COLO668 (cell line): ENCODE measurements at regions not wholly inside any gene's neighbourhood (a gene's known extent, or its start where the extent isn't known, plus 50 kb on each side); places are given as distances from the start of the nearest gene placed in this dataset.

Experiments used
- DNase-seq: peaks from one replicate; lab custom pipeline; 2025; ENCODE audit not compliant: unreplicated experiment; lab: John Stamatoyannopoulos, UW

DNA sequence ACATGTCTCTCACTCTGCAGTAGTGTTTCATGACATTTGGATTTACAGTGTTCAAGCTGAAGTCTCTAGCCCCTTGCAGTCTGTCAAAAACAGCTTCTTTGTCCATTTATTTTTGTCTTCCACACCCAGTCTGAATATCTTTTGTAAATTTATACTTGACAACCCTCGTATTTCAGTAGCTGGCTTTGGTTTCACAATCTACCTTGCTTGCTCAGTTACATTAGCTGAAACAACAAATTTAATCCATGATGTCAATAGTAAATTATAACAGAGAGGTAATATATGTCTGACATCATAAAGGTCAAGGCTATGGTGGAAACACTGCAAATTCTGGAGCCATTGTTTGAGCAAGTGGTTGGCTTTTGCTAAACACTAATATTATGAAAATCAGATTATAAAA is 328.7 kb downstream of the MTX2 start:
- DNase-seq = no peak

DNA sequence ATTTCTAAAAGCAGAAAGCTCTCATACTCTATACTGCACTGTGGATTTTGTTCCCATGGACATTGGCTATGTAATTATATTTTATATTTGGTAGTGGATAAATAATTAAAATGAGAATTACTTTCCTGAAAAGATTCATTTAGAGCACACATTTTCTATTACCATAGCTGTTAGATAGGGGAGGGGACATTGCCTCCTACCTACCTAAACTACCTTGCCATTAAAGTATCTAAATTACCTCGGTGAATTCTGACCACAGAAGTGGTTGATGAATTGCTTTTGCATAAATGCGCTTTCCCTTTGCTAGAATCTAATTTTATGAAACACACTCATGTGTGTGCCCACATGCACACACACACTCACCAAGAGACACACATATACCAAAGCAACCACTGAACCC is 329.1 kb downstream of the MTX2 start:
- no peak for DNase-seq

DNA sequence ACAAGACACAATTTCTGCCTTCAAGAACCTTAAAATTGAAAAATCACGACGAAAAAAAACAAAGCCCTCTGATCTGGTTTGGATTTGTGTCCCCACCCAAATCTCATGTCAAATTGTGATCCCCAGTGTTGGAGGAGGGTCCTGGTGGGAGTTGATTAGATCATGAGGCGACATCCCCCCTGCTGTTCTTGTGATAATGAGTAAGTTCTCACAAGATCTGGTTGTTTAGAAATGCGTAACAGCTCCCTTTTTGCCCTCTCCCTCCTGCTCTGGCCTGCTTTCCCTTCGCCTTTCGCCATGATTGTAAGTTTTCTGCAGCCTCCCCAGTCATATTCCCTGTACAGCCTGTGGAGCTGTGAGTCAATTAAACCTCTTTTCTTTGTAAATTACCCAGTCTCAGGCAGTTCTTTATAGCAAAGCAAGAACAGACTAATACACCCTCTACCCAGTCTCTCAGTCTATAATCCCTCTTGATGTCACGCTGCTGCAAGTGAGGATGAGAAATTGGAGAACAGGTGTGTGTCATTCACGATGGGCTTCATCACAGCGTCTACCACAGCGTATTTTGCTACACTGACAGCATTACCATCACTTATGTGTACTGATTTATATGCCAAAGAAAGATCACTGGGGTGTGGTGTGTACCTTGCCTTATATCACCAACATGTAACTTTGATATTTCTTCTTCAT is 330.7 kb downstream of the MTX2 start:
- no peak for DNase-seq

DNA sequence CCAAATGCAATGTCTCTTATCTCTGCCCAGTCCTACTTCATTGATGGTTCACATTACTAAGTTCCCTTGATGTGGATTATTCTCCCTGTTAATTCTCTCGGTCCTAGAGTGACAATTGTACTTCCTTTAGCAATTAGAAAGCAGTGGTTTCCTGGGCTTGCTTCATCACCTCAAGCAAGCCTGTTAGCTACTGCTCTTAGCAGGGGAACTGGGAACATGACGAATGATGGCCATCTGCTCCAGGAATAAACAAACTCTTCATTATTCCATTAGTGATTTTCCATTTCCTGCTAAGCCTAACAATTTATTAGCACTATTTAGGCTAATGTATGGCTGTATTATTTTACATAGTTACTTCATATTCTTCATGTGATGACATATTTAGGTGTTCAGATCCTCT is 331.8 kb downstream of the MTX2 start:
- no peak for DNase-seq

DNA sequence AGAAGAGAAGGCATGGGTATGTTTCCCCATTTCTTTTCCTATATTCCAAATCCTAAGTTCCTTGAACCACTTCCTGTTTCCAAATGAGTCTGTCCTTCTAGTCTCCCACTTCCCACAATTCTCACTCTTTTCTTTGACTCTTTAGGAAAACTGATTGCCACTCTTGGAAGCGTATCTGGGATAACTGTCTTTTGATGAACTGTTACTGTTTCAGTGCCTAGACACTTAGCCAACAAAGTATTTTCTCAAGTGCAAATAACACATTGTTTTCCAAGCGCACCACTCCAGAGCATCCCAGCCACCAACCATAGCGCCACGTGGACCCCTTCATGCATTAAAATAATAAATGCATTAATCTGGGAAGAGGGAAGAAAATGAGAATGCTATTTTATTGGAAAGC is 342.8 kb downstream of the MTX2 start:
- DNase-seq = no peak

DNA sequence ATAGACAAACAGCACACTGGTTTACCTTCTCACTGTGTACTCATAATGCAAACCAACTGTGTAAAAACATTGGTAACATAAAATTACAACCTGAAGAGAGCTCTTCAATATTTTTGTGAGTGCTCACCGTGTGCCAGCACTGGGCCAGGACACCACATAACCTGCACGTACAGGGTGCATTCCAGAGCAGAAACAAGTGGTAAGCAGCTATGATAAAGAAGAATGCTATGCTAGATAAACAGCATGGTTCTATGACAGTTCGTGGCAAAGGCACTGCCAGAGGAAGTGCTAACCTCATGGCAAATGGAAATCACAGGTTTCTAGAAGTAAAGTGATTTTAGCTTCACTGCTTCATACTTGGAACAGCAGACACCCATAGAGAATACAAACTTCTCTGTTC is 343.5 kb downstream of the MTX2 start:
- no peak for DNase-seq

DNA sequence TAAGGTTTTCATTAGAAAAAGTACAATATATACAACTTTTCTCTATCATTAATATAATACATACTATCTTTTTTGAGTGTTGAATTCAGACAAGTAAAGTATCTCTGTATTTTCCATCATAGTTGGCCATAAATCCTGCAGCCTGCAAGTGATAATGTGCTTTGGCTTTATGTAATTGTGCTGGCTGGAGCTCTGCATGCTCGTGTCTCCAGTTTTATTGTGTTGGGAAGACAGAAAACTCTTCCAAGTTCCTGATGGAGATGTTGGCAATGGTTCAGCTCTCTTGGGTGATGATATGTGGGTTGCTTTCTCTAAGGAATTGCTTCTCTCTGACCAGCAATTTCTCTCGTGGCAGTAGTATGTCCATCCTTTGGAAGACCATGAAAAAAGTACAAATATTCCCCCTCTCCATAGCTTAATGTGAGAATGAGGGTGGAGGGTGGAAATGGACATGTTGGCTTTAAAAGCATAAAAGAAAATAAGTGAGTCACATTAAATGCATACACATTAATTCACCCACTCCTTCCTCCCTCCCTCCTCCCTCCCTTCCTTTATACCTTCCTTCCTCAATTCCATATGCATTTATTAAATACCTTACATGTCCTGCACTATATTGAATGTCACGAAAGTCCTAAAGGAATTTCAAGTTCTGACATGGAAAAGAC is 344.2 kb downstream of the MTX2 start:
- no peak for DNase-seq

DNA sequence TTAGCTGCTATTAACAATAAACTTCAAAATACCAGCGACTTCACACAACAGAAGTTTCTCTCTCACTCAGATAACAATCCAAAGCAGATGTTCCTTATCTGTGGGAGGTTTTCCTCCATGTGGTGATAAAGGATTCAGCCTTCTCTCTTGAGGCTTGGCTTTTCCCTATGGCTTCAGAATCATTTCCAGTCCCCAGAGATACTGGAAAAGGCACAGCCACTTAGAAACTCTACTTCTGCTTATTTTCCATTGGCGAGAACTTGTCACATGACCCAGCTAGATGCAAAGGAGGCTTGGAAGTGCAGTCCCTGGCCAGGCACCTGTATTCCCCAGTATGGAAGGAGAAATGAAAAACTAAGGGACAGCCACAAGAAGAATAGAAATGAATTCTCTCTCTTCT is 344.8 kb downstream of the MTX2 start:
- no peak for DNase-seq

DNA sequence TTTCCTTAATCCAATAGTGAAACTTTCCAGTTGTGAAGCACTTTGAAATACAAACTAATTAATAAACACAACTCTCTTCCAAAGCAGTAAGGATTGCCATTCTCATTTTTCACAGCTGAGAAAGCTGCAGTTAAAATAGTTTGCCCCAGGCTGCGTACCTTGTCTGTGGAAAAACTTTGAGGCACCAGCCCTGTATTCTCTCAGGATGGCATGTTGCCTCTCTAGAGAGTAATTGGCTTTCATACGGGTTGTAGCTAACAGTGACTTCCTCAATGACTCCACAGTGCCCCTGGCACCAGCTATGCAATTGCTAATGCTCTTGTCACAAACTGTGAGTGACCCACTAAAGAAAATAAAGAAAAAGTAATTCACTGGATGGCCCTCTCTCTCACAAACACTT is 345.7 kb downstream of the MTX2 start:
- no peak for DNase-seq

DNA sequence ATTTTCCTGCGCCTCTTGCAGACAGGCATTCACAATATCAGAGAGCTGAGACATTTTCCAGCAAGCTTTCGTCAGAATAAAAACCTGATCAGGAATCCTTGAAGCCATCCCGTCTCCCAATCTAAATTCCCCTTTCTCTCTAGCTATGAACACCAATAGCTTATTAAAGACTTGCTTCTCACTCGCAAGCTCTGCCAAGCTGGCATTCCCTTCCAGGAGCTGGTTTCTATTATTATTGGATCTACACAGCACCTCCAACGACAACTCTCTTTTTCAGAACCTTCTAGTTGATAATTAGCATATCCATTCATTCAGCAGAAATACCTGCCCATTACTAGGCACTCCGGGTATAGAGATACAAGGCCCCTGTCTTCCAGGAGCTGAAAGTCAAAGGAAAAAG is 350.3 kb downstream of the MTX2 start:
- no peak for DNase-seq

DNA sequence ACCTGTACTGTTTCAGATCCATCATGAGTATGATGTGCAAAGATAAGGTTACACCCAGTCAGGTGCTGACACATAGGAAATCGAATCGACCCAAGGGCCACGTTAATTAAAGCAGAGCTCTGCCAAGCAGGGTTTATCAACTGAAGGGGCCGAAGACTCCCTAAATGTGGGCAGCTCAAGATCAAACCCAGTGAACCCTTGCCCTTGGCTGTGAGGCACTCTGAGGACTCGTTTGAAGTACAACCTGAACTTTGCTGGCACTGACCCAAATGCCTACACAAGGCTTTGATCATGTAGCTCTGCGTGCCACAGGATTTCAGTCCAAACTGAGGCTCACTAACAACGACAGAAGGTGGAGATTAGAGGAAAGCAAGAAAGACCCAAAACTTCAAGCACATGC is 352.1 kb downstream of the MTX2 start:
- no peak for DNase-seq

DNA sequence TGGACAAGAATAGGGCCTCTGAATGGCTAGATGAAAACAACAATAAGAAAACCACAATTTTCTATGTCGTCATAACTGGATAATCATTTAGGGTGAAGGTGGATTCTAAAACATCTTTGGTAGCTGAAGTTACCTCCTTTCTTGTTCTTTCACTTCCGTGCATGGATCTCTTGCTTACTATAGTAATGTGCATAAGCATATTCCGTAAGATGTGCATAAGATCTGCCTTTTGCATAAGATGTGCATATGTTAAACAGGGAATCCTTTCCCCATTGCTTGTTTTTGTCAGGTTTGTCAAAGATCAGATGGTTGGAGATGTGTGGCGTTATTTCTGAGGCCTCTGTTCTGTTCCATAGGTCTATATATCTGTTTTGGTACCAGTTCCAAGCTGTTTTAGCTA is 353.6 kb downstream of the MTX2 start:
- DNase-seq = no peak

DNA sequence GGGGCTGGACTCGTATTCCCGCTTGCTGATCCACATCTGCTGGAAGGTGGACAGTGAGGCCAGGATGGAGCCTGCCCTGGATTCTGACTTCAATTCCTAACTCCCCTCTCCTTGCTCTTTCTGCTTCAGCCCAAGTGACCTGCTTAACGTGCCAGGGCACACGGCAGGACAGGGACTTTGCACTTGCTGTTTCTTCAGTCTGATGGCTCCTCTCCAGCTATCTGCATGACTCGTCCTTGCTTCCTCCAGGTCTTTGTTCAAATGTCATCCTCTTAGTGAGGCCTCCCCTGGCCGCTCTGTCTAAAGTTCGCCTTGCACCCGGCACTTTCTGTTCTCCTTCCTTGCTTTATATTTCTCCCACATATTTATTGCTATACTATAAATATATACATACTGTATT is 357.6 kb downstream of the MTX2 start:
- no peak for DNase-seq

DNA sequence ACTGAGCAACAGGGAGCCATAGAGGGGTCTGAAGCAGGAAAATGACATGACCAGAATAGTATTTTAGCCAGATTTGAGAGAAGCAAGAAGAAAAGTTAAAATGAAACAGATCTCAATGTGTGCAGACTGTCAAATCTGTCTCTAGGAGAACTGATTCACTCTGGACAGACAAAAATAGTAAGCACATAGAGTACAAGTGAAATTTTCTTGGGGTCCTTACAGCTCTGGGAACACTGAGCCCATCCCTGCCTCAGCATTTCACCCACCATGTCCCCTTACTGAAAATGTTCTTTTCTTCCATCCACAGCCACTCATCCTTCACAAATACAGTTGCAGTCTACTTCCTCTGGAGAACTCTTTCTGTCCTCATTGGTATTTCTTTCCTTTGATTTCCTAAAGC is 359.2 kb downstream of the MTX2 start:
- no peak for DNase-seq

DNA sequence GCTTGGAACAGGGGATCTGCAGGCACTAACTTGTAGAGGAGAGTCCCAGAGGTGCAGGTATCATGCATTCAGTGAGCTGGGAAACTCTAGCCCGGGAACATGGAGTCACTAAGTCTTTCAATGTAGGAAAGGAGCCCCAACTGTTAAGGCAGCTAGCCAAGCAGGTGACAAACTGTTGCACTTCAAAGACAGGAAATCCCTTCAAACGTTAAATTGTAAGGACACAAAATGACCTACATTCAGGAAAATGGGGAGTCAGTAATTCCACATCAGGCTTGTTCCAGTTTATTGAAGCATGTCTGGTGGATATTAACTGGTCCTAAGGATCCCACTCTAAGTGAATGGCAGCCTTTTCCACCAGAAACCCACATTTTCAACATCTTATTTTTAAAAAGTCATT is 364.5 kb downstream of the MTX2 start:
- no peak for DNase-seq

DNA sequence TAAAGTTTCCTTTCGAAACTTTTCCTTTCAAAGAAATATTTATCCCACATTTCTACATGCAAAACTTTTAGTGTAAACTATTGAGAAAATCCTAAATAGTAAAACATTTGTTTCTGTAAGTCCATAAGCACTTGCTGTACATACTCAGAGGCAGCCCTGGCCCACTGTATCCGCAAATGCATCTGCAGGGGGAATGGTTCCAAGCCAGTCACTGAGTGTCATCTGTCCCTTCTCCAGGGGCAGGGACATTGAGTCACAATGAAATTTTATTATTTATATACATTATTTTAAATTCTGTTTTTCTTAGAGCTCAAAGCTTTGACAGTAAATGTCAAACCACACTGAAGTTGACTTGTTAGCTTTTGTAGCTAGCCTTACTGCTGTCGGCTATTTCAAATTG is 367.2 kb downstream of the MTX2 start:
- DNase-seq = no peak

DNA sequence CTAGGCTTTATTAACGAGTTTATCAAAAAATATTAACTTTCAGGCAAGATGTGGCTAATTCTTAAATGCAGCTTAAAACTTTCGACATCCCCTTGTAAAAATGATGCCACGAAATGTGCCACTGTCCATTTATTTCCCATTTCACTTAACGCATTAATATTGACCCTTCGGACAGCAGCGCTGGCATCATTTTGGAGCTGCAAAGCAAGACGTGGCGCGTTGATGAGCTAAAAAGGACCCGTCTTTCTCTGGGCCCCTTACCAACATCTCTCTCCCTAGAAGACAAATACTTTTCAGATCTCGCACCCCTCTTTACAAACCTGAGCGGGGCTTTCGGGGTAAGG is 367.9 kb downstream of the MTX2 start:
- DNase-seq = no peak

DNA sequence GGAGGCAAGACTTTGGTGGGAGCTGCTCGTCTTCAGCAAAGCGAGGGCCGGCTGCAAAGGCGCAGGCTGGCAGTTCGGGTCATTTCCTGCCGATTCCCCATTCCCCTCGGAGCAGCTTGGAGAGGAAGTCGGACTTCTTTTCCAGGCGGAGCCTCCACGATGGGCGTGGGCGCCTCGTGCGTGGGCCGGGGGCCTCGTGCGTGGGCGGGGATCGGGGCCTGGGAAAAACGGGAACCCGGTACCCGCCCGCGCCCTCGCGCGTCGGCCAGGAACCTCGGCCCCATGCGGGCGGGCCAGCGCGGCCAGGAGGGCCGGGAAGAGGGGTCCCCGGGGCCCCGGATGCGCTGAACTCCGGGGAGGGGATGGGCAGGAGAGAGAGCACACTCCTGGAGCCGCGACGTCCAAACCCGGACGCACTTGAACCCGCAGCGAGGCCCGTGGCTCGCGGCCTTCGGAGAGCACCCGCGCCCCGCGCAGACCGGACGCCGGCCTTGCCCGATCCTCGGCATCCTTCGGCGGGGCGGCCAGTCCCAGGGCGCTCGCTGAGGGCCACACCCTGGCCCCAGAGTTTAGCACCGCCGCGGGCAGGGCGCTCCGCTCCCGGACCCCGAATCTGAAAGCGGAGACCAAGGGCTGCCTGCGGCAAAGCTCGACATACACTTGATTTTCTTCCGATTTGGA is 368.4 kb downstream of the MTX2 start:
- DNase-seq = peak; percentile 59

DNA sequence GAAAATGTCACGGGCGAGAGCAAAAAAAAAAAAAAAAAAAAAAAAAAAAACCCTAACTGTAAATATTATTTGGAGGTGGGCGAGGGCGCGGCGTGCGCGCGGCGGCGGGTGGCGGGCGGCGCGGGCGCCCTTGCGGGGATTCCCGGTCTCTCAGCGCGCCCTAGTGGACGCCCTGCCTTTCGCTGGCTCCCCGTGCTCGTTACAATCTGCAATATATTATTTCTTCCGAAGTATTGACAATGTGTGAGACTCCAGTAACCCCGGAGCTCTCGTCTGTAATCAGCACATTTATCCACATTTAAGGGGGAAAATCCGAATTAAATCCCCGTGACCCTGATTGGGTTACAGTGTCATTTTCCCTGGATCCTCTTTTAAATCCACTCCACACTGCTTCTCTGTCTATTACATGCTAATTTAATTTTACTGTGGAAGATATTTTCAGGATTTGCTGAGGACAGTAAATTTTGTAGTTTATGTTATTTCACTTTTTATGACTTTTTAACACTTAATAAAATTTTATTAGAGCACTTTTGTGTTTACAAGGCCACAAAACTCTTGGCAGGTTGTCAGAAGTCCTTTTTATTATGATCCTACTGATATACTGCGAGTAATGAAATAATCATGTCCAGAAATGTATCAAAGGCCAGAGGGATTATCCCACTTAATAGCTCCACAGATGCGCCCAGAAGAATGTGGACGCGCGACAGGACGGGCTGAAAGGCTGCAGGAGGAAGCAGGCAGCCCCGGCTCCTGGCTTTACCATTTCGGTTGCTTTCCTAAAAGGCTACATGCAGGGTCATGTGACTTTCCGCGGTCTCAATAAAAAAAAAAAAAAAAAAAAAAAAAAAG is 369.1 kb downstream of the MTX2 start:
- peak; percentile 83 for DNase-seq

DNA sequence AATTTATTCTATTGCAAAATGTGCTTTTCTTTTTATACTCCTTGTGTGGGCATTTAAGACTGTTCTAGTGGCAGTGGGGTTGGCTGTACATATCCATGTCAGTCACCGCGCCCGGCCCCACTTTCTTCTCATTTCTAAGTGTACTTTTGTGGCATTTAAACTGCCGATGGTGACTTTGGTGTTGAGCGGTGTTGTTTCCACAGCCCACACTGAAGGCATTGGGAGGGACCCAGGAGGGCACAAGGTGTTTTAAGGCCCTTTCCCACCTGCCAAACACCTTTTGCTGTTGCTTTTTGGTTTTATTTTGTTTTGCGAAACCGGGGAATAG is 369.7 kb downstream of the MTX2 start:
- no peak for DNase-seq

DNA sequence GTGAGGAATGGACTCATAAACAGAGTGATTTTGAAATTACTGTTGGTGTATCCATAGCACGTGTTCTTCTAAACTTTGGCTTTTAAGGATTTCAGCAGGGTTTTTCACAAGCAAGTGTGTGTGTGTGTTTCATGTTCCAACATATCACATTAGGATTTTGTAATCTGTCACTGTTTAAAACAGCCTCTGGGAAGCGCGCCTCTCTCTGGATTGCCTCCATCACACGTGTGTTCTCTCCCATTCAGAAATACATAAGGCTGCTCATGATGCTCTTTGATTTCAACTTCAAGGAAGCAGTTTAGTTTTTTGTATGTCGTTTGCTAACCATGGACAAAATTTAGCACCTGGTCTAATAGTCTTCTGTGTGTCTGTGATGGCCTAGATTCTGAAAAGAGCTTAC is 370.4 kb downstream of the MTX2 start:
- no peak for DNase-seq

DNA sequence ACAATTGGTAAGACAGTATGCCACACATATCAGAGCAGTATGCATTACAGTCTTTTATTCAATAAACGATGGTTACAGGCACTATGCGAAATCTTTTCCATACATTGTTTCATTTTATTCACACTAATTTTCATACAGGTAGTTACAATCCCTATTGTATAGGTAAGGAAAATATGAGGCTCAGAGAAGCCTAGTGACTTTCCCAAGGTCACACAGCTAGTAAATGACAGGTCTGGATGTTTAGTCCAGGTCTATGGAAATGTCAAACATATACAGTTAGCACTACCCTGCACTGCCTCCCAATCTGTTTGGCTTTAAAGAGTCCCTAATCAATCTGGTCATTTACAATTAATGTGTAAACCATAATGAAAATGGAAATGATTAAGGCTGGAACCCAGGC is 372.2 kb downstream of the MTX2 start:
- no peak for DNase-seq
